NCI-H1417 (cell line): ENCODE measurements at regions not wholly inside any gene's neighbourhood (a gene's known extent, or its start where the extent isn't known, plus 50 kb on each side); places are given as distances from the start of the nearest gene placed in this dataset.
"Not testable (repeated sequence)": the region's sequence is repeated elsewhere in the genome, so short reads cannot be mapped to it uniquely, and the experiment has no call there.

Experiments used
- DNase-seq, 3 experiments: peaks; one replicate each; lab custom pipeline; 2025; lab: John Stamatoyannopoulos, UW

GRCh38 chr10:78415111-78415510 lies 381.4 kb downstream of the RPS24 start:
- no peak for DNase-seq

GRCh38 chr10:78416031-78417011 lies 382.7 kb downstream of the RPS24 start:
- DNase-seq = peak in 1 of 3 experiments; percentile 3

GRCh38 chr10:78417425-78418370 lies 384.0 kb downstream of the RPS24 start:
- DNase-seq = no peak

- DNase-seq = no peak
Observed at GRCh38 chr10:78419481-78420265, 386.0 kb downstream of the RPS24 start.

GRCh38 chr10:78420946-78421735 lies 387.5 kb downstream of the RPS24 start:
- DNase-seq = no peak

- DNase-seq = not testable (repeated sequence)
Observed at GRCh38 chr10:78424050-78424449, 390.4 kb downstream of the RPS24 start.

GRCh38 chr10:78424723-78425122 lies 391.1 kb downstream of the RPS24 start:
- DNase-seq = no peak

- DNase-seq = no peak
Observed at GRCh38 chr10:78426181-78426580, 392.5 kb downstream of the RPS24 start.

GRCh38 chr10:78427497-78428031 lies 393.9 kb downstream of the RPS24 start:
- no peak for DNase-seq

GRCh38 chr10:78428579-78428978 lies 394.9 kb downstream of the RPS24 start:
- DNase-seq = no peak

GRCh38 chr10:78429984-78430383 lies 396.3 kb downstream of the RPS24 start:
- DNase-seq = no peak

- DNase-seq = no peak
Observed at GRCh38 chr10:78432583-78432982, 398.9 kb downstream of the RPS24 start.

GRCh38 chr10:78433076-78433595 lies 399.5 kb downstream of the RPS24 start:
- no peak for DNase-seq

GRCh38 chr10:78433766-78434535 lies 400.3 kb downstream of the RPS24 start:
- peak; percentile 13 to 47 (median 17) for DNase-seq

GRCh38 chr10:78434886-78435285 lies 401.2 kb downstream of the RPS24 start:
- DNase-seq = no peak

- DNase-seq = no peak
Observed at GRCh38 chr10:78435484-78436221, 402.0 kb downstream of the RPS24 start.

- no peak for DNase-seq
Observed at GRCh38 chr10:78436222-78436573, 402.5 kb downstream of the RPS24 start.

- DNase-seq = no peak
Observed at GRCh38 chr10:78436706-78437406, 403.2 kb downstream of the RPS24 start.
